Mesendoderm (in vitro differentiated cells): ENCODE measurements at regions not wholly inside any gene's neighbourhood (a gene's known extent, or its start where the extent isn't known, plus 50 kb on each side); places are given as distances from the start of the nearest gene placed in this dataset.

Experiments
- DNase-seq: peaks from one replicate; pipeline ENCODE4 v3.0.0; 2013
- H2AK5ac ChIP-seq: 2 replicates; pipeline ENCODE4 v1.6.1; 2013; ENCODE audit warnings: low read length, inconsistent platforms
- H2BK120ac ChIP-seq: 2 replicates; pipeline ENCODE4 v1.6.1; 2013; ENCODE audit warnings: low read depth, mild to moderate bottlenecking, low read length, moderate library complexity, mixed read lengths
- H2BK15ac ChIP-seq: replicated peaks from 2 replicates; pipeline ENCODE4 v1.6.1; 2013; ENCODE audit warnings: low read depth, mild to moderate bottlenecking, moderate library complexity
- H2BK5ac ChIP-seq: 2 replicates; pipeline ENCODE4 v1.6.1; 2013; ENCODE audit warnings: low read length, inconsistent platforms
- H3K18ac ChIP-seq: 2 replicates; pipeline ENCODE4 v1.6.1; 2013; ENCODE audit warnings: mild to moderate bottlenecking, low read length, mixed read lengths
- H3K23ac ChIP-seq: one replicate; pipeline ENCODE4 v1.6.1; 2013; ENCODE audit warnings: low read length
- H3K27ac ChIP-seq: 2 replicates; pipeline ENCODE4 v1.5.1; 2013; ENCODE audit warnings: low read depth, mild to moderate bottlenecking, inconsistent platforms, low read length, moderate library complexity
- H3K27me3 ChIP-seq: 2 replicates; pipeline ENCODE4 v1.6.1; 2013; ENCODE audit warnings: low read length, control low read depth, mild to moderate bottlenecking, inconsistent platforms; ENCODE audit not compliant: insufficient read depth, poor library complexity
- H3K36me3 ChIP-seq: 2 replicates; pipeline ENCODE4 v1.6.1; 2013; ENCODE audit warnings: low read length, inconsistent platforms; ENCODE audit not compliant: control insufficient read depth, insufficient read depth
- H3K4ac ChIP-seq: one replicate; pipeline ENCODE4 v1.6.1; 2013; ENCODE audit warnings: low read depth, mild to moderate bottlenecking, low read length, moderate library complexity
- H3K4me1 ChIP-seq: 2 replicates; pipeline ENCODE4 v1.6.1; 2013; ENCODE audit warnings: low read depth, low read length, inconsistent platforms; ENCODE audit not compliant: control insufficient read depth
- H3K4me2 ChIP-seq: 2 replicates; pipeline ENCODE4 v1.6.1; 2013; ENCODE audit warnings: low read length
- H3K4me3 ChIP-seq: 2 replicates; pipeline ENCODE4 v1.5.1; 2013; ENCODE audit warnings: mild to moderate bottlenecking, low read length
- H3K56ac ChIP-seq: one replicate; pipeline ENCODE4 v1.6.1; 2013; ENCODE audit warnings: low read length
- H3K79me1 ChIP-seq: 2 replicates; pipeline ENCODE4 v1.6.1; 2013; ENCODE audit warnings: low read length, inconsistent platforms
- H3K79me2 ChIP-seq: 2 replicates; pipeline ENCODE4 v1.6.1; 2013; ENCODE audit warnings: mild to moderate bottlenecking, low read length; ENCODE audit not compliant: control insufficient read depth, insufficient read depth
- H3K9ac ChIP-seq: 2 replicates; pipeline ENCODE4 v1.6.1; 2013; ENCODE audit warnings: low read length, inconsistent platforms
- H4K5ac ChIP-seq: one replicate; pipeline ENCODE4 v1.6.1; 2013; ENCODE audit warnings: low read length
- H4K8ac ChIP-seq: one replicate; pipeline ENCODE4 v1.6.1; 2013; ENCODE audit warnings: low read depth, mild to moderate bottlenecking, control low read depth, low read length, moderate library complexity
- WGBS: extraction: QIAGEN DNeasy Blood & Tissue Kit; methylation state at CpG from one replicate; pipeline ENCODE4 v1.1.7; 2013; ENCODE audit warnings: low lambda C conversion rate, missing lambda C conversion rate; ENCODE audit not compliant: insufficient coverage; ENCODE audit errors: extremely low coverage; 5-methylcytosine and 5-hydroxymethylcytosine counted together

DNA sequence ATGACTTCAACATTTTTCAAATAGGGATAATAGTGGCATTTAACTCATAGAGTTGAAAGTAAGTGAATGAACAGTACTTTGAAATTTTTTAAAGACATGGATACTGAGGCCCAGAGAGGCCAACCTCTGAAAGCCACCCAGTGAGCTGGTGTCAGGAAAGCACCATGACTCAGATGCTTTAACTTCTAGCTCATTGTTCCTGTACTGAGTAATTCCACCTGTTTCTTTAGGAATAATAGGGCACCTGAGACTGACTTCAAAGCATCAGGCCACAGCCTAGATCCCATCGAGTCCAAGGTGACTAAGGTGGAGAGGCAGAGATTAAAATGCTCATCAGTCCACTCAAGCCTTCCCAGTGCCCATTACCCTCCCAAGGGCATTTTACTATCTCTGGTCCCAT, 491.8 kb upstream of the TENM4 start:
- no peaks in the 10 kb centered on the region for H3K27me3 ChIP-seq
- H3K79me2 ChIP-seq, result no peaks in the 10 kb centered on the region
- no peak overlapping the region for H3K18ac ChIP-seq
- no peaks in the 10 kb centered on the region for H3K79me1 ChIP-seq
- no peak overlapping the region for H3K4me3 ChIP-seq
- no peak overlapping the region for H2BK5ac ChIP-seq
- DNase-seq, result peak; percentile 0
- H2BK120ac ChIP-seq, result no peak overlapping the region
- no peak overlapping the region for H3K9ac ChIP-seq
- H3K27ac ChIP-seq, result no peak overlapping the region
- H4K5ac ChIP-seq, result no peak overlapping the region
- no peak overlapping the region for H4K8ac ChIP-seq
- H2BK15ac ChIP-seq, result no peak overlapping the region
- H3K36me3 ChIP-seq, result no peaks in the 10 kb centered on the region
- no peak overlapping the region for H3K4me2 ChIP-seq
- H2AK5ac ChIP-seq, result no peak overlapping the region
- no CpG with 5 or more reads among the region's 1 CpG for WGBS
- no peak overlapping the region for H3K56ac ChIP-seq
- H3K23ac ChIP-seq, result no peak overlapping the region
- H3K4me1 ChIP-seq, result no peaks in the 10 kb centered on the region
- no peak overlapping the region for H3K4ac ChIP-seq

GRCh38 chr11:79931692-79932091, 490.9 kb upstream of the TENM4 start:
- H3K79me1 ChIP-seq, result no peaks in the 10 kb centered on the region
- no peak overlapping the region for H3K4me2 ChIP-seq
- H3K27me3 ChIP-seq, result no peaks in the 10 kb centered on the region
- H2AK5ac ChIP-seq, result no peak overlapping the region
- no peak overlapping the region for H4K8ac ChIP-seq
- H3K18ac ChIP-seq, result no peak overlapping the region
- no peaks in the 10 kb centered on the region for H3K4me1 ChIP-seq
- no peak overlapping the region for H3K23ac ChIP-seq
- H2BK15ac ChIP-seq, result no peak overlapping the region
- no peaks in the 10 kb centered on the region for H3K36me3 ChIP-seq
- no peak overlapping the region for H4K5ac ChIP-seq
- H2BK120ac ChIP-seq, result no peak overlapping the region
- H3K27ac ChIP-seq, result no peak overlapping the region
- no peak overlapping the region for H3K4me3 ChIP-seq
- peak; percentile 0 for DNase-seq
- WGBS, result no CpG with 5 or more reads among the region's 1 CpG
- no peak overlapping the region for H2BK5ac ChIP-seq
- H3K79me2 ChIP-seq, result no peaks in the 10 kb centered on the region
- no peak overlapping the region for H3K9ac ChIP-seq
- H3K4ac ChIP-seq, result no peak overlapping the region
- no peak overlapping the region for H3K56ac ChIP-seq

DNA sequence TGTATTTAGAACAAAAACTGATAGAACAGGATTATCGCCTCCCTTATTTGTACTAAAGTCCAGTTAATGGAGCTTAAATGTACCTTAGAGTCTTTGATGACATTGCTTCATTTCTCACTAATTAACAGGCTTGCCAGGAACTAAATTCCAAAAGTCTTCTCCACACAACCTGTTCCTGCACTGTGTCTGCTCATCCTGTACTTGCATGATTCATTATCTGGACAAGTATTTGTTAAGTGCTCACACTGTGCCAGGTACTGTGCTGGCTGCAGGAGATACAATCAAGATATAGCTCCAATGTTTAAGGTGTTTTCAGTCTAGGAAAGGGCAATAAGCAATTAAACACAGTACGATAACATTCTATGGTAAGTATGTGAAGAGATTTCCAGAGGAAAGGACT, 485.9 kb upstream of the TENM4 start:
- Histone ChIP-seq H3K36me3 (no peaks in the 10 kb centered on the region), H3K27ac (no peak overlapping the region), H4K8ac (no peak overlapping the region), H3K79me1 (no peaks in the 10 kb centered on the region), H2BK15ac (no peak overlapping the region), H3K4ac (no peak overlapping the region), H3K18ac (no peak overlapping the region), H3K79me2 (no peaks in the 10 kb centered on the region), H3K56ac (no peak overlapping the region), H3K27me3 (no peaks in the 10 kb centered on the region), H3K4me1 (no peaks in the 10 kb centered on the region), H2AK5ac (no peak overlapping the region), H3K9ac (no peak overlapping the region), H2BK5ac (no peak overlapping the region), H3K4me3 (no peak overlapping the region), H3K23ac (no peak overlapping the region), H3K4me2 (no peak overlapping the region), H2BK120ac (no peak overlapping the region), H4K5ac (no peak overlapping the region)
- WGBS, result no CpG with 5 or more reads among the region's 2 CpGs
- DNase-seq, result no peak

- H3K79me1 ChIP-seq, result no peaks in the 10 kb centered on the region
- no peaks in the 10 kb centered on the region for H3K4me1 ChIP-seq
- H3K27ac ChIP-seq, result no peak overlapping the region
- H3K56ac ChIP-seq, result no peak overlapping the region
- H3K4ac ChIP-seq, result no peak overlapping the region
- H3K4me3 ChIP-seq, result no peak overlapping the region
- H3K23ac ChIP-seq, result no peak overlapping the region
- no peak overlapping the region for H3K4me2 ChIP-seq
- H2BK5ac ChIP-seq, result no peak overlapping the region
- no peaks in the 10 kb centered on the region for H3K79me2 ChIP-seq
- H3K18ac ChIP-seq, result no peak overlapping the region
- no peak overlapping the region for H2AK5ac ChIP-seq
- no peaks in the 10 kb centered on the region for H3K27me3 ChIP-seq
- H2BK15ac ChIP-seq, result no peak overlapping the region
- H3K9ac ChIP-seq, result no peak overlapping the region
- no CpG with 5 or more reads among the region's 3 CpGs for WGBS
- no peaks in the 10 kb centered on the region for H3K36me3 ChIP-seq
- H4K8ac ChIP-seq, result no peak overlapping the region
- no peak overlapping the region for H4K5ac ChIP-seq
- no peak overlapping the region for H2BK120ac ChIP-seq
- no peak for DNase-seq
Measured at GRCh38 chr11:79925570-79925969, 484.7 kb upstream of the TENM4 start.

GRCh38 chr11:79922641-79923040, 481.8 kb upstream of the TENM4 start:
- Histone ChIP-seq H4K8ac (no peak overlapping the region), H3K4me1 (no peaks in the 10 kb centered on the region), H4K5ac (no peak overlapping the region), H3K56ac (no peak overlapping the region), H3K4ac (no peak overlapping the region), H2AK5ac (no peak overlapping the region), H3K4me2 (no peak overlapping the region), H2BK5ac (no peak overlapping the region), H3K9ac (no peak overlapping the region), H3K27ac (no peak overlapping the region), H3K27me3 (no peaks in the 10 kb centered on the region), H2BK120ac (no peak overlapping the region), H2BK15ac (no peak overlapping the region), H3K18ac (no peak overlapping the region), H3K23ac (no peak overlapping the region), H3K79me1 (no peaks in the 10 kb centered on the region), H3K79me2 (no peaks in the 10 kb centered on the region), H3K36me3 (no peaks in the 10 kb centered on the region), H3K4me3 (no peak overlapping the region)
- WGBS, result no CpG with 5 or more reads among the region's 3 CpGs
- DNase-seq, result no peak

DNA sequence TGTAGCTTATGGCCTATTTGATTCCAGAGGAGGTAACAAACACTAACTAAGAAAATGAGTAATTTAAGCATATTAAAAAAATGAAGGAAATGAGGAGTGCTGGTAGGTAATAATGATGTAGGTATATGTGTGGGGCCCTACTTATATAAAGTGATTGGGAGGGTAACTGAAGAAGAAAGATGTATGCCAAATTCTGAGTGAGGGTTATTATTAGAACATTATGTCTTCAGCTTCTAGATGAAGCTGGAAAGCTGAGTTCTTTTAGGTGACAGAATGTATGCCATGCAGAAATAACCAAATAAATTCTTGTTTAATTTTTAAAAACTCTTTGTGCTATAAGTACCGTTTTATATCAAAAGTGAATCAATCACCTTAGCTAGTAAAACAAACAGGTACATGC, 479.6 kb upstream of the TENM4 start:
- H2BK5ac ChIP-seq, result no peak overlapping the region
- no peak overlapping the region for H3K18ac ChIP-seq
- no peak overlapping the region for H2AK5ac ChIP-seq
- no peak for DNase-seq
- H4K5ac ChIP-seq, result no peak overlapping the region
- H3K4me3 ChIP-seq, result no peak overlapping the region
- no peaks in the 10 kb centered on the region for H3K79me1 ChIP-seq
- no peak overlapping the region for H3K4ac ChIP-seq
- WGBS, result no CpG with 5 or more reads among the region's 1 CpG
- H2BK120ac ChIP-seq, result no peak overlapping the region
- H3K4me2 ChIP-seq, result no peak overlapping the region
- no peak overlapping the region for H3K56ac ChIP-seq
- H3K23ac ChIP-seq, result no peak overlapping the region
- no peak overlapping the region for H3K9ac ChIP-seq
- no peaks in the 10 kb centered on the region for H3K4me1 ChIP-seq
- no peak overlapping the region for H4K8ac ChIP-seq
- H3K27me3 ChIP-seq, result no peaks in the 10 kb centered on the region
- H3K36me3 ChIP-seq, result no peaks in the 10 kb centered on the region
- H3K79me2 ChIP-seq, result no peaks in the 10 kb centered on the region
- no peak overlapping the region for H3K27ac ChIP-seq
- no peak overlapping the region for H2BK15ac ChIP-seq
